Activated T-cell treated with anti-CD3 and anti-CD28 coated beads, Interleukin-2, amount 50 U/mL, for 72 hours (primary cell): ENCODE measurements at regions not wholly inside any gene's neighbourhood (a gene's known extent, or its start where the extent isn't known, plus 50 kb on each side); places are given as distances from the start of the nearest gene placed in this dataset.
"Not testable (repeated sequence)": the region's sequence is repeated elsewhere in the genome, so short reads cannot be mapped to it uniquely, and the experiment has no call there.

Source experiments
- ATAC-seq, 2 donors: fragments of 150-1000 bp; cut with Tn5 transposase; replicated peaks in 1 of 2; 2 replicates each; pipeline ENCODE4 v1.10.0; 2021; ENCODE audit warnings: moderate library complexity in 2 of 2, mild to moderate bottlenecking in 1 of 2
- DNase-seq, 2 donors: peaks; one replicate each; pipeline ENCODE4 v3.0.0; 2021 to 2022; ENCODE audit warnings: mixed read lengths in 1 of 2
- H3K27ac Mint-ChIP-seq: one replicate; pipeline ENCODE4 v1.8.0; 2022; ENCODE audit warnings: mild to moderate bottlenecking, moderate library complexity, mixed read lengths
- H3K27me3 Mint-ChIP-seq: one replicate; pipeline ENCODE4 v1.8.0; 2022; ENCODE audit warnings: low read depth, mixed read lengths
- H3K36me3 Mint-ChIP-seq, 2 donors: one replicate each; pipeline ENCODE4 v1.8.0; 2022; ENCODE audit warnings: mixed read lengths in 2 of 2, mild to moderate bottlenecking in 1 of 2; ENCODE audit not compliant: insufficient read depth in 2 of 2
- H3K4me1 Mint-ChIP-seq: one replicate; pipeline ENCODE4 v1.8.0; 2022; ENCODE audit warnings: low read depth, mixed read lengths
- H3K4me3 Mint-ChIP-seq, 2 donors: one replicate each; pipeline ENCODE4 v1.8.0; 2022; ENCODE audit warnings: mild to moderate bottlenecking in 2 of 2, mixed read lengths in 2 of 2, moderate library complexity in 2 of 2
- H3K9me3 Mint-ChIP-seq, 2 donors: one replicate each; pipeline ENCODE4 v1.8.0; 2022; ENCODE audit warnings: mixed read lengths in 2 of 2

GRCh38 chr3:35065891-35066290 is 573.4 kb upstream of the ARPP21 start:
- H3K4me3 Mint-ChIP-seq = no peak overlapping the region
- no peaks in the 10 kb centered on the region for H3K27me3 Mint-ChIP-seq
- peaks cover 4 to 5% of the 10 kb centered on the region in 2 donors for H3K9me3 Mint-ChIP-seq
- DNase-seq (no peak), ATAC-seq (no peak)
- no peaks in the 10 kb centered on the region for H3K4me1 Mint-ChIP-seq
- H3K36me3 Mint-ChIP-seq = no peaks in the 10 kb centered on the region
- H3K27ac Mint-ChIP-seq = no peak overlapping the region

- Mint-ChIP-seq H3K4me3 (no peak overlapping the region), H3K36me3 (no peaks in the 10 kb centered on the region), H3K27ac (no peak overlapping the region), H3K4me1 (no peaks in the 10 kb centered on the region), H3K9me3 (peaks cover 4 to 5% of the 10 kb centered on the region in 2 donors), H3K27me3 (no peaks in the 10 kb centered on the region)
- ATAC-seq (no peak), DNase-seq (no peak)
Measured at GRCh38 chr3:35067750-35068149, 571.6 kb upstream of the ARPP21 start.

- Mint-ChIP-seq H3K9me3 (peaks cover 6 to 8% of the 10 kb centered on the region in 2 donors), H3K4me1 (no peaks in the 10 kb centered on the region), H3K27ac (no peak overlapping the region), H3K36me3 (no peaks in the 10 kb centered on the region), H3K27me3 (no peaks in the 10 kb centered on the region), H3K4me3 (no peak overlapping the region)
- no peak for ATAC-seq
- no peak for DNase-seq
Measured at GRCh38 chr3:35070088-35070487, 569.2 kb upstream of the ARPP21 start.

DNA sequence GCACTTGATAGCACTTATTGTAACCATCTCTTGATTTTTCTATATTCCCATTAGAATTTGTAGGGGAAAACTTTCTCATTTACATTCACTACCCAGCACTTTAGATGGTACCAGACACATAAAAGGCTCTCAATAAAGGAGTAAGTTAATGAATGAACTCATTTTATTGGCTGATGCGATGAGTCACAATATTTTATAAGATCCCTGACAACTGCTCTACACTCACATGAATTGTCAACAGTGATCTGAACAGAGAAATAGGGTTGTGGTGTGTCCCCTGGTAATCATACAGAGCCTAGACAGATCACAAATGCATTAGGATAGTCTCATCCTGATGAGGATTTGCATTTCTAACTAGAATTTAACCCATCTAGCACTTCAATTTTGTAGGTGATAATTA is 567.6 kb upstream of the ARPP21 start:
- no peaks in the 10 kb centered on the region for H3K27me3 Mint-ChIP-seq
- ATAC-seq (no peak), DNase-seq (no peak)
- no peaks in the 10 kb centered on the region for H3K4me1 Mint-ChIP-seq
- H3K36me3 Mint-ChIP-seq = no peaks in the 10 kb centered on the region
- no peak overlapping the region for H3K4me3 Mint-ChIP-seq
- H3K27ac Mint-ChIP-seq = no peak overlapping the region
- peaks cover 6 to 8% of the 10 kb centered on the region in 2 donors for H3K9me3 Mint-ChIP-seq

DNA sequence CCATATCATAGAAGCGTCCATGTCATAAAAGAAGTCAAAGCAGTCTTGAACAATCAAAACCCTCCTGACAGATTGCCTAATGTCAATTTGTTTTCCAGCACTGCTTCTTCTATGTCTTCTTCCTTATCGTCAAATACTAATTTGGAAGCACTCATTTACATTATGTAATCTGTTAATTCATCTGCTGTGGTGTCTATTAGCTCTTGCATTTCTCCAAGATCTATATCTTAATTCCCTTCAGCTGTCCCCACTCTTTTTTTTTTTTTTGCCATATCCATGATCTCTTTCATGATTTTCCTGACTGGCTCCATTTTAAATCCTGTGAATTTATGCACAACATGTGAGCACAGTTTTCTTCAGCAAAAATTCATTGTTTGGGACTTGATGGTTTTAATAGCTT is 560.5 kb upstream of the ARPP21 start:
- no peaks in the 10 kb centered on the region for H3K27me3 Mint-ChIP-seq
- ATAC-seq = no peak

DNA sequence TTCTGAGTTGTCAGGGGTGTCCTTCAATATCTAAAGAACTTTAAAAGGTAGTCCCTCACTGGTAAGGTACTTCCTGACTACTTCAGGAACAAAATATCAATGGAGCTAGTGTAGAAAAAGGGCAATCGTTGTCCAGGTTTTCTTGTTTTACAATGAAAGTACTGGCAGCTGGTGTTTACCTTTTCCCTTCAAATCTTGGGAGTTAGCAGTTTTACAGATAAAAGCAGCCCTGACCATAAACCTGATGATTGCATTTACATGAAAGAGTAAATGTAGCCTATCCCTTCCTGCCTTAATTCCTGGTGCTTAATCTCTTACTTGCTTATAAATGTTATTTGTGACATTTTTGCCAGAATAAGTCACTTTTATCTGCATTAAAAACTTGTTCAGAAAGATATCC is 559.9 kb upstream of the ARPP21 start:
- H3K9me3 Mint-ChIP-seq = peaks cover 2 to 6% of the 10 kb centered on the region in 2 donors
- no peak overlapping the region for H3K27ac Mint-ChIP-seq
- no peaks in the 10 kb centered on the region for H3K36me3 Mint-ChIP-seq
- no peaks in the 10 kb centered on the region for H3K27me3 Mint-ChIP-seq
- ATAC-seq (no peak), DNase-seq (no peak)
- H3K4me3 Mint-ChIP-seq = no peak overlapping the region
- H3K4me1 Mint-ChIP-seq = no peaks in the 10 kb centered on the region

More for the DNA sequence above, 560.5 kb upstream of the ARPP21 start:
- Mint-ChIP-seq H3K4me3 (no peak overlapping the region), H3K36me3 (no peaks in the 10 kb centered on the region), H3K27ac (no peak overlapping the region), H3K4me1 (no peaks in the 10 kb centered on the region), H3K9me3 (peaks cover 2 to 6% of the 10 kb centered on the region in 2 donors)
- no peak for DNase-seq

GRCh38 chr3:35081899-35082298 is 557.4 kb upstream of the ARPP21 start:
- no peak for DNase-seq
- Mint-ChIP-seq H3K9me3 (peaks cover 1 to 3% of the 10 kb centered on the region in 2 donors), H3K4me3 (no peak overlapping the region), H3K36me3 (no peaks in the 10 kb centered on the region), H3K4me1 (no peaks in the 10 kb centered on the region), H3K27ac (no peak overlapping the region), H3K27me3 (no peaks in the 10 kb centered on the region)
- no peak for ATAC-seq

- DNase-seq (no peak), ATAC-seq (no peak)
- H3K27me3 Mint-ChIP-seq = no peaks in the 10 kb centered on the region
- H3K4me3 Mint-ChIP-seq = no peak overlapping the region
- no peak overlapping the region for H3K27ac Mint-ChIP-seq
- no peaks in the 10 kb centered on the region for H3K4me1 Mint-ChIP-seq
- peaks cover 6 to 14% of the 10 kb centered on the region in 2 donors for H3K9me3 Mint-ChIP-seq
- peaks cover 0 to 2% of the 10 kb centered on the region in 2 donors for H3K36me3 Mint-ChIP-seq
Measured at GRCh38 chr3:35088943-35089342, 550.4 kb upstream of the ARPP21 start.

GRCh38 chr3:35114686-35115085 is 524.6 kb upstream of the ARPP21 start:
- no peaks in the 10 kb centered on the region for H3K4me1 Mint-ChIP-seq
- H3K4me3 Mint-ChIP-seq = no peak overlapping the region
- H3K27me3 Mint-ChIP-seq = no peaks in the 10 kb centered on the region
- no peaks in the 10 kb centered on the region for H3K36me3 Mint-ChIP-seq
- ATAC-seq (no peak), DNase-seq (no peak)
- no peak overlapping the region for H3K27ac Mint-ChIP-seq
- peaks cover 0 to 2% of the 10 kb centered on the region in 2 donors for H3K9me3 Mint-ChIP-seq

- no peak for DNase-seq
- Mint-ChIP-seq H3K27me3 (no peaks in the 10 kb centered on the region), H3K9me3 (peaks cover 0 to 8% of the 10 kb centered on the region in 2 donors), H3K4me3 (no peak overlapping the region), H3K4me1 (no peaks in the 10 kb centered on the region), H3K27ac (no peak overlapping the region), H3K36me3 (no peaks in the 10 kb centered on the region)
- no peak for ATAC-seq
Measured at GRCh38 chr3:35120026-35120425, 519.3 kb upstream of the ARPP21 start.

DNA sequence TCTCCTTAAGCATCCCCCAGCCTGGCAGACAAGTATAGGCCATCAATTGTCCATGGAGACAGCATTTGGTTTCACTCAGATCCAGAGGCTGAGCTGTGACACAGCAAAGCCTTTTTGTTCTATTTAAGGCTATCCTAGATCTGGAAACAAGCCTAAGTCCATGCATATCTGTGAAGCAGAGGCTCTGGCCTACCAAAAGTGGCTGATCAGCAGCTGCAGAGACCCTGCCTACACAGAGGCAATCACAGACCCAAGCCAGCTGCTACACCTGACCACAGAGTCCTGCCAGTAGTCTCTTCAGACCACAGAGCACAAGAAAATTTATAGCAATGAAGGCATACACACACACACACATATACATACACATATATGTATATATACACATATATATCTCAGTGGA is 501.7 kb upstream of the ARPP21 start:
- DNase-seq (no peak), ATAC-seq (no peak)
- Mint-ChIP-seq H3K27me3 (no peaks in the 10 kb centered on the region), H3K4me3 (no peak overlapping the region), H3K4me1 (no peaks in the 10 kb centered on the region), H3K27ac (no peak overlapping the region), H3K9me3 (peaks cover 6 to 7% of the 10 kb centered on the region in 2 donors), H3K36me3 (no peaks in the 10 kb centered on the region)

DNA sequence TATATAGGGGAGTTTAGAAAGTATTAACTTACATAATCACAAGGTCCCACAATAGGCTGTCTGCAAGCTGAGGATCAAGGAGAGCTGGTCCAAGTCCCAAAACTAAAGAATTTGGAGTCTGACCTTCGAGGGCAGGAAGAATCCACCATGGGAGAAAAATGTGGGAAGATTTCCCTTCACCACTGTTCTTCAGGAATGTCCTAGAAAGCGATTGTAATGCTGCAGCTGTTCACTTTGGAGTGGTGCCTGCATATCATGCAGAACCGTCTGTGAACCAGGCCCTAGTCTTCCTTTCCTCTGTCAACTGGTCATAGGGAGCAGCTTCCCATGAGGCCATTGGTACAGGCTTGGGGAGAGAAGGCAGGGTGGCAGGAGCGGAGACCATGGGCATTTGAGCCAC is 497.9 kb upstream of the ARPP21 start:
- no peaks in the 10 kb centered on the region for H3K4me1 Mint-ChIP-seq
- no peaks in the 10 kb centered on the region for H3K36me3 Mint-ChIP-seq
- H3K4me3 Mint-ChIP-seq = no peak overlapping the region
- H3K9me3 Mint-ChIP-seq = peaks cover 5 to 7% of the 10 kb centered on the region in 2 donors
- H3K27ac Mint-ChIP-seq = no peak overlapping the region
- no peak for DNase-seq
- ATAC-seq = no peak
- no peaks in the 10 kb centered on the region for H3K27me3 Mint-ChIP-seq

- H3K27me3 Mint-ChIP-seq = no peaks in the 10 kb centered on the region
- no peak overlapping the region for H3K4me3 Mint-ChIP-seq
- H3K36me3 Mint-ChIP-seq = no peaks in the 10 kb centered on the region
- ATAC-seq (no peak), DNase-seq (no peak)
- H3K27ac Mint-ChIP-seq = no peak overlapping the region
- H3K4me1 Mint-ChIP-seq = no peaks in the 10 kb centered on the region
- H3K9me3 Mint-ChIP-seq = peaks cover 7 to 11% of the 10 kb centered on the region in 2 donors
Measured at GRCh38 chr3:35144011-35144410, 495.3 kb upstream of the ARPP21 start.

DNA sequence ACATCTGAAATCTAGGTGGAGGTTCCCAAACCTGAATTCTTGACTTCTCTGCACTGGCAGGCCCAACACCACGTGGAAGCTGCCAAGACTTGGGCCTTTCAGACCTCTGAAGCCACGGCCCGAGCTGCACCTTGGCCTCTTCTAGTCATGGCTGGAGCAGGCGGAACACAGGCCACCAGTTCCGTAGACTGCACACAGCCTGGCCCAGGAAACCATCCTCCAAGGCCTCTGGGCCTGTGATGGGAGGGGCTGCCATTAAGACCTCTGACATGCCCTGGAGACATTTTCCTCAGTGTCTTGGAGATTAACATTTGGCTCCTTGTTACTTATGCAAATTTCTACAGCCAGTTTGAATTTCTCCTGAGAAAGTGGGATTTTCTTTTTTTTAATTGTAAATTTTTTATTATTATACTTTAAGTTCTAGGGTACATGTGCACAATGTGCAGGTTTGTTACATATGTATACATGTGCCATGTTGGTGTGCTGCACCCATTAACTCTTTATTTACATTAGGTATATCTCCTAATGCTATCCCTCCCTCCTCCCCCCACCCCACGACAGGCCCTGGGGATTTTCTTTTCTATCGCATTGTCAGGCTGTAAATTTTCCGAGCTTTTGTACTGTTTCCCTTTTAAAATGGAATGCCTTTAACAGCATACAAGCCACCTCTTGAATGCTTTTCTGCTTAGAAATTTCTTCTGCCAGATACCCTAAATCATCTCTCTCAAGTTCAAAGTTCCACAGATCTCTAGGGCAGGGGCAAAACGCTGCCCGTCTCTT is 492.9 kb upstream of the ARPP21 start:
- not testable (repeated sequence) for H3K27me3 Mint-ChIP-seq, H3K36me3 Mint-ChIP-seq, H3K27ac Mint-ChIP-seq, H3K4me1 Mint-ChIP-seq, H3K4me3 Mint-ChIP-seq, ATAC-seq, DNase-seq
- H3K9me3 Mint-ChIP-seq = peaks cover 2 to 11% of the 10 kb centered on the region in 2 donors
